Tibial nerve (tissue), 4 donors: ENCODE measurements at regions not wholly inside any gene's neighbourhood (a gene's known extent, or its start where the extent isn't known, plus 50 kb on each side); places are given as distances from the start of the nearest gene placed in this dataset.

Experiments used
- CTCF ChIP-seq, 5 experiments: fragments of 200-600 bp in 3 of 5; fragments of 450-650 bp in 2 of 5; sonication (generic) in 3 of 5; IDR thresholded peaks; one replicate each; pipeline ENCODE4 v1.5.1; 2016 to 2019; ENCODE audit warnings: antibody characterized with exemption in 5 of 5, mild to moderate bottlenecking in 3 of 5, moderate library complexity in 2 of 5
- EP300 ChIP-seq, 2 donors: sonication (generic); formaldehyde crosslinking; IDR thresholded peaks; one replicate each; pipeline ENCODE4 v1.6.1; 2017; ENCODE audit warnings: antibody characterized with exemption in 2 of 2, mild to moderate bottlenecking in 1 of 2
- POLR2A ChIP-seq, 2 donors: fragments of 450-650 bp; IDR thresholded peaks; one replicate each; pipeline ENCODE4 v1.6.1; 2017; ENCODE audit warnings: antibody characterized with exemption in 2 of 2, mild to moderate bottlenecking in 2 of 2, moderate library complexity in 2 of 2

GRCh38 chr16:50419116-50419515 is 50.3 kb upstream of the BRD7 start:
- TF ChIP-seq POLR2A (IDR thresholded peaks at IDR 0.05) (no peak), CTCF (IDR thresholded peaks at IDR 0.05) (no peak), EP300 (IDR thresholded peaks at IDR 0.05) (no peak)
